MM.1S (cell line): ENCODE measurements at regions not wholly inside any gene's neighbourhood (a gene's known extent, or its start where the extent isn't known, plus 50 kb on each side); places are given as distances from the start of the nearest gene placed in this dataset.

Experiments used
- DNase-seq: peaks from one replicate; pipeline ENCODE4 v3.0.0-alpha.2; 2015
- H2AFZ ChIP-seq: fragments of 300-600 bp; sonication (generic); 2 replicates; pipeline ENCODE4 v1.6.0; 2016; ENCODE audit warnings: antibody characterized with exemption, low read length
- H3F3A ChIP-seq: fragments of 300-600 bp; sonication (generic); 2 replicates; pipeline ENCODE4 v1.6.1; 2016; ENCODE audit warnings: mild to moderate bottlenecking, antibody characterized with exemption, low read length, moderate library complexity, mixed read lengths; ENCODE audit not compliant: insufficient read depth
- H3K27ac ChIP-seq: fragments of 300-600 bp; sonication (generic); 2 replicates; pipeline ENCODE4 v1.5.1; 2016; ENCODE audit warnings: mild to moderate bottlenecking, low read length
- H3K27me3 ChIP-seq: fragments of 300-600 bp; sonication (generic); replicated peaks from 2 replicates; pipeline ENCODE4 v1.6.0; 2016; ENCODE audit warnings: low read length; ENCODE audit not compliant: insufficient read depth
- H3K36me3 ChIP-seq: fragments of 300-600 bp; sonication (generic); replicated peaks from 2 replicates; pipeline ENCODE4 v1.6.1; 2016; ENCODE audit warnings: mild to moderate bottlenecking, low read length, mixed read lengths; ENCODE audit not compliant: insufficient read depth
- H3K4me1 ChIP-seq: fragments of 300-600 bp; sonication (generic); 2 replicates; pipeline ENCODE4 v1.6.1; 2016; ENCODE audit warnings: low read length, mixed read lengths
- H3K4me2 ChIP-seq: fragments of 300-600 bp; sonication (generic); 2 replicates; pipeline ENCODE4 v1.6.0; 2016; ENCODE audit warnings: low read depth, low read length
- H3K4me3 ChIP-seq: fragments of 300-600 bp; sonication (generic); 2 replicates; pipeline ENCODE4 v1.5.1; 2016; ENCODE audit warnings: low read length, mixed read lengths
- H3K79me2 ChIP-seq: fragments of 300-600 bp; sonication (generic); 2 replicates; pipeline ENCODE4 v1.6.1; 2016; ENCODE audit warnings: mixed run types, low read length, mixed read lengths
- H3K9ac ChIP-seq: fragments of 300-600 bp; sonication (generic); 2 replicates; pipeline ENCODE4 v1.6.1; 2016; ENCODE audit warnings: low read length, mixed read lengths
- H3K9me2 ChIP-seq: fragments of 300-600 bp; sonication (generic); replicated peaks from 2 replicates; pipeline ENCODE4 v1.6.1; 2016; ENCODE audit warnings: mild to moderate bottlenecking, low read length, mixed read lengths; ENCODE audit not compliant: insufficient read depth
- H3K9me3 ChIP-seq: fragments of 300-600 bp; sonication (generic); replicated peaks from 2 replicates; pipeline ENCODE4 v1.6.1; 2016; ENCODE audit warnings: mild to moderate bottlenecking, low read length, mixed read lengths; ENCODE audit not compliant: insufficient read depth
- H4K20me1 ChIP-seq: fragments of 300-600 bp; sonication (generic); 2 replicates; pipeline ENCODE4 v1.6.1; 2016; ENCODE audit warnings: mild to moderate bottlenecking, low read length, moderate library complexity, mixed read lengths; ENCODE audit not compliant: insufficient read depth
- CTCF ChIP-seq: fragments of 300-600 bp; sonication (generic); IDR thresholded peaks from 2 replicates; pipeline ENCODE4 v1.5.1; 2016; ENCODE audit warnings: antibody characterized with exemption, low read length, mixed read lengths
- EZH2 ChIP-seq: fragments of 300-600 bp; sonication (generic); optimal IDR thresholded peaks from 2 replicates; pipeline ENCODE3; 2017; ENCODE audit warnings: low read depth, mild to moderate bottlenecking, antibody characterized with exemption, low read length, mixed read lengths
- EZH2phosphoT487 ChIP-seq: fragments of 300-600 bp; sonication (generic); IDR thresholded peaks from 2 replicates; pipeline ENCODE4 v1.6.1; 2018; ENCODE audit warnings: antibody characterized with exemption, low read length

DNA sequence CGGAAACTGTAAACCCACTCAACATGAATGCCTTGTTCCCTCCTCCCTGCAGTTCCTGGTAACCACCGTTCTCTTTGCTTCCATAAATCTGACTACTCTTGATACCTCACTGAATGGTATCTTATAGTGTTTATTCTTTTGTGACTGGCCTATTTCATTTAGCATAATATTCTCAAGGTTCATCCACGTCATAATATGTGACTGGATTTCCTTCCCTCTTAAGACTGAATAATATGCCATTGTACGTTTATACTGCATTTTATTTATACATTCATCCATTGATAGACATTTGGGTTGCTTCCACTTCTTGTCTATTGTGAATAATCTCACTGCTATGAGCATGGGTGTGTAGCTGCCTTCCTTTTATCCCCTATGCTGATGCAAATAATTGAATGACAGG, 253.3 kb upstream of the SMARCA2 start:
- Histone ChIP-seq H3K27ac (no peak overlapping the region), H4K20me1 (no peaks in the 10 kb centered on the region), H3K9ac (no peak overlapping the region), H3K4me3 (no peak overlapping the region), H3F3A (0 out of 2 replicates have a peak, but pooled peaks cover 6% of the 10 kb centered on the region), H3K4me2 (no peak overlapping the region), H3K9me3 (no peaks in the 10 kb centered on the region), H3K27me3 (no peaks in the 10 kb centered on the region), H3K4me1 (peaks cover 13% of the 10 kb centered on the region), H3K36me3 (no peaks in the 10 kb centered on the region), H2AFZ (no peak overlapping the region), H3K79me2 (0 out of 2 replicates have a peak, but pooled peaks cover 8% of the 10 kb centered on the region), H3K9me2 (no peaks in the 10 kb centered on the region)
- TF ChIP-seq EZH2, result no peak
- no peak for TF ChIP-seq CTCF
- TF ChIP-seq EZH2phosphoT487, result no peak
- DNase-seq, result no peak

- H4K20me1 ChIP-seq, result no peaks in the 10 kb centered on the region
- H3K4me2 ChIP-seq, result no peak overlapping the region
- no peak for DNase-seq
- H3K27ac ChIP-seq, result no peak overlapping the region
- no peak overlapping the region for H3K9ac ChIP-seq
- no peaks in the 10 kb centered on the region for H3F3A ChIP-seq
- H3K4me3 ChIP-seq, result no peak overlapping the region
- H3K79me2 ChIP-seq, result no peaks in the 10 kb centered on the region
- H3K27me3 ChIP-seq, result no peaks in the 10 kb centered on the region
- no peaks in the 10 kb centered on the region for H3K9me3 ChIP-seq
- H3K4me1 ChIP-seq, result peaks cover 5% of the 10 kb centered on the region; the same call in 1 of the 2 replicates
- no peaks in the 10 kb centered on the region for H3K9me2 ChIP-seq
- no peaks in the 10 kb centered on the region for H3K36me3 ChIP-seq
- no peak overlapping the region for H2AFZ ChIP-seq
- TF ChIP-seq CTCF (no peak), EZH2 (no peak), EZH2phosphoT487 (no peak)
Measured at GRCh38 chr9:1766042-1766441, 249.1 kb upstream of the SMARCA2 start.

DNA sequence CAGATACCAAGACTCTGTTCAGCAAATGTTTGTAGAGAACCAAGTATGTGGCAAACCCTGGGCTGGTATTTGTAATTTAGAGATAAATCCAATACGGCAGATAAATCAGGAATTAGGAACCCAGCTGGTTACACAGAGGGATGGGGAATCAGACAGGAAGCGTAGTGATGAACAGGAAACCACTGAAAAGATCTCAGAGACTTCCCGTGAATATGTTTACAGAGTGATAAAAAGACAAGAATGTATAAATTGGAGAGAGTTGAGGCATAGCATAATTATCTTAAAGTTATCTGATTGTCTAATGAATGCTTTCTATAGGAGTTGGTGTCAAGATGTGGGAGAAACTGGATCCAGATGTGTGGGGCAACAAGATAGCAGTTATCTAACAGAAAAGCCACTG, 246.6 kb upstream of the SMARCA2 start:
- peaks cover 6% of the 10 kb centered on the region; the same call in 1 of the 2 replicates for H3K4me1 ChIP-seq
- H3K27ac ChIP-seq, result no peak overlapping the region
- H4K20me1 ChIP-seq, result no peaks in the 10 kb centered on the region
- no peaks in the 10 kb centered on the region for H3K9me2 ChIP-seq
- H3K9ac ChIP-seq, result no peak overlapping the region
- H3K27me3 ChIP-seq, result no peaks in the 10 kb centered on the region
- H3F3A ChIP-seq, result no peaks in the 10 kb centered on the region
- no peak for DNase-seq
- H3K36me3 ChIP-seq, result no peaks in the 10 kb centered on the region
- H3K9me3 ChIP-seq, result no peaks in the 10 kb centered on the region
- H3K4me3 ChIP-seq, result no peak overlapping the region
- no peak overlapping the region for H2AFZ ChIP-seq
- TF ChIP-seq CTCF (no peak), EZH2phosphoT487 (no peak), EZH2 (no peak)
- no peak overlapping the region for H3K4me2 ChIP-seq
- H3K79me2 ChIP-seq, result no peaks in the 10 kb centered on the region
